ENCODE measurements at regions not wholly inside any gene's neighbourhood (a gene's known extent, or its start where the extent isn't known, plus 50 kb on each side); places are given as distances from the start of the nearest gene placed in this dataset.

GRCh38 chr22:22099194-22099486, 116.6 kb upstream of the TOP3B start:
- Mint-ChIP-seq H3K4me1 (ENCODE audit: low read depth in 2 of 2) (no peaks in the 10 kb centered on the region), H3K36me3 (ENCODE audit: insufficient read depth) (no peaks in the 10 kb centered on the region), H3K27ac (no peak overlapping the region), H3K9me3 (no peaks in the 10 kb centered on the region), H3K4me3 (no peak overlapping the region), H3K27me3 (peaks cover 26 to 61% of the 10 kb centered on the region in 2 donors)
- ATAC-seq (replicated peaks), result no peak
- DNase-seq, result no peak

GRCh38 chr22:22098457-22099193, 116.0 kb upstream of the TOP3B start:
- no peaks in the 10 kb centered on the region for H3K36me3 Mint-ChIP-seq (ENCODE audit: insufficient read depth)

GRCh38 chr22:22097727-22098228, 115.2 kb upstream of the TOP3B start:
- H3K36me3 Mint-ChIP-seq (ENCODE audit: insufficient read depth), result no peaks in the 10 kb centered on the region
- no peak for DNase-seq
- peaks cover 32 to 61% of the 10 kb centered on the region in 2 donors for H3K27me3 Mint-ChIP-seq
- no peak overlapping the region for H3K27ac Mint-ChIP-seq
- H3K4me3 Mint-ChIP-seq, result no peak overlapping the region
- no peaks in the 10 kb centered on the region for H3K9me3 Mint-ChIP-seq
- ATAC-seq (replicated peaks), result no peak
- H3K4me1 Mint-ChIP-seq (ENCODE audit: low read depth in 2 of 2), result no peaks in the 10 kb centered on the region

More at GRCh38 chr22:22098457-22099193, 116.0 kb upstream of the TOP3B start:
- no peaks in the 10 kb centered on the region for H3K4me1 Mint-ChIP-seq (ENCODE audit: low read depth in 2 of 2)
- ATAC-seq (replicated peaks), result no peak
- H3K9me3 Mint-ChIP-seq, result no peaks in the 10 kb centered on the region
- H3K27ac Mint-ChIP-seq, result no peak overlapping the region
- H3K4me3 Mint-ChIP-seq, result no peak overlapping the region
- no peak for DNase-seq
- H3K27me3 Mint-ChIP-seq, result peaks cover 29 to 61% of the 10 kb centered on the region in 2 donors

GRCh38 chr22:22094921-22095320, 112.3 kb upstream of the TOP3B start:
- DNase-seq (no peak), ATAC-seq (replicated peaks) (no peak)
- Mint-ChIP-seq H3K9me3 (no peaks in the 10 kb centered on the region), H3K27me3 (peaks cover 51 to 84% of the 10 kb centered on the region in 2 donors), H3K4me1 (ENCODE audit: low read depth in 2 of 2) (no peaks in the 10 kb centered on the region), H3K27ac (no peak overlapping the region), H3K36me3 (ENCODE audit: insufficient read depth) (no peaks in the 10 kb centered on the region), H3K4me3 (no peak overlapping the region)

GRCh38 chr22:22094514-22094913, 111.9 kb upstream of the TOP3B start:
- Mint-ChIP-seq H3K27me3 (peaks cover 55 to 88% of the 10 kb centered on the region in 2 donors), H3K27ac (no peak overlapping the region), H3K4me1 (ENCODE audit: low read depth in 2 of 2) (no peaks in the 10 kb centered on the region), H3K36me3 (ENCODE audit: insufficient read depth) (no peaks in the 10 kb centered on the region), H3K9me3 (no peaks in the 10 kb centered on the region), H3K4me3 (no peak overlapping the region)
- DNase-seq (no peak), ATAC-seq (replicated peaks) (no peak)

GRCh38 chr22:22093743-22094142, 111.2 kb upstream of the TOP3B start:
- Mint-ChIP-seq H3K4me3 (no peak overlapping the region), H3K36me3 (ENCODE audit: insufficient read depth) (no peaks in the 10 kb centered on the region), H3K9me3 (no peaks in the 10 kb centered on the region), H3K4me1 (ENCODE audit: low read depth in 2 of 2) (no peaks in the 10 kb centered on the region), H3K27ac (no peak overlapping the region), H3K27me3 (peaks cover 59 to 89% of the 10 kb centered on the region in 2 donors)
- no peak for ATAC-seq (replicated peaks)
- no peak for DNase-seq

GRCh38 chr22:22092974-22093373, 110.4 kb upstream of the TOP3B start:
- Mint-ChIP-seq H3K27me3 (peaks cover 67 to 89% of the 10 kb centered on the region in 2 donors), H3K27ac (no peak overlapping the region), H3K9me3 (no peaks in the 10 kb centered on the region), H3K36me3 (ENCODE audit: insufficient read depth) (no peaks in the 10 kb centered on the region), H3K4me1 (ENCODE audit: low read depth in 2 of 2) (no peaks in the 10 kb centered on the region), H3K4me3 (no peak overlapping the region)
- DNase-seq (no peak), ATAC-seq (replicated peaks) (no peak)

GRCh38 chr22:22092101-22092500, 109.5 kb upstream of the TOP3B start:
- Mint-ChIP-seq H3K27me3 (peaks cover 67 to 83% of the 10 kb centered on the region in 2 donors), H3K9me3 (no peaks in the 10 kb centered on the region), H3K4me3 (no peak overlapping the region), H3K4me1 (ENCODE audit: low read depth in 2 of 2) (no peaks in the 10 kb centered on the region), H3K36me3 (ENCODE audit: insufficient read depth) (no peaks in the 10 kb centered on the region), H3K27ac (no peak overlapping the region)
- DNase-seq (no peak), ATAC-seq (replicated peaks) (no peak)

- ATAC-seq (replicated peaks) (no peak), DNase-seq (no peak)
- Mint-ChIP-seq H3K4me1 (ENCODE audit: low read depth in 2 of 2) (no peaks in the 10 kb centered on the region), H3K27ac (no peak overlapping the region), H3K4me3 (no peak overlapping the region), H3K36me3 (ENCODE audit: insufficient read depth) (no peaks in the 10 kb centered on the region), H3K27me3 (peaks cover 67 to 86% of the 10 kb centered on the region in 2 donors), H3K9me3 (no peaks in the 10 kb centered on the region)
These were observed 108.9 kb upstream of the TOP3B start for GRCh38 chr22:22091400-22091878.

- no peak overlapping the region for H3K4me3 Mint-ChIP-seq
- no peaks in the 10 kb centered on the region for H3K4me1 Mint-ChIP-seq (ENCODE audit: low read depth in 2 of 2)
- ATAC-seq (replicated peaks), result no peak
- no peaks in the 10 kb centered on the region for H3K36me3 Mint-ChIP-seq (ENCODE audit: insufficient read depth)
- no peak overlapping the region for H3K27ac Mint-ChIP-seq
- peaks cover 66 to 88% of the 10 kb centered on the region in 2 donors for H3K27me3 Mint-ChIP-seq
- no peaks in the 10 kb centered on the region for H3K9me3 Mint-ChIP-seq
- DNase-seq, result no peak
These were observed 108.2 kb upstream of the TOP3B start for GRCh38 chr22:22090650-22091399.

- no peaks in the 10 kb centered on the region for H3K4me1 Mint-ChIP-seq (ENCODE audit: low read depth in 2 of 2)
- DNase-seq (no peak), ATAC-seq (replicated peaks) (no peak)
- no peaks in the 10 kb centered on the region for H3K9me3 Mint-ChIP-seq
- H3K36me3 Mint-ChIP-seq (ENCODE audit: insufficient read depth), result no peaks in the 10 kb centered on the region
- no peak overlapping the region for H3K4me3 Mint-ChIP-seq
- H3K27me3 Mint-ChIP-seq, result peaks cover 59 to 78% of the 10 kb centered on the region in 2 donors
- no peak overlapping the region for H3K27ac Mint-ChIP-seq
These were observed 107.1 kb upstream of the TOP3B start for GRCh38 chr22:22089459-22090308.

- ATAC-seq (replicated peaks) (no peak), DNase-seq (no peak)
- H3K9me3 Mint-ChIP-seq, result no peaks in the 10 kb centered on the region
- H3K27me3 Mint-ChIP-seq, result peaks cover 54 to 75% of the 10 kb centered on the region in 2 donors
- no peak overlapping the region for H3K27ac Mint-ChIP-seq
- H3K4me1 Mint-ChIP-seq (ENCODE audit: low read depth in 2 of 2), result no peaks in the 10 kb centered on the region
- no peaks in the 10 kb centered on the region for H3K36me3 Mint-ChIP-seq (ENCODE audit: insufficient read depth)
- no peak overlapping the region for H3K4me3 Mint-ChIP-seq
These were observed 106.3 kb upstream of the TOP3B start for GRCh38 chr22:22088658-22089458.

Measured in effector memory CD8-positive, alpha-beta T cell (primary cell).